Body of pancreas (tissue), 4 donors: ENCODE measurements at regions not wholly inside any gene's neighbourhood (a gene's known extent, or its start where the extent isn't known, plus 50 kb on each side); places are given as distances from the start of the nearest gene placed in this dataset.

Experiments
- CTCF ChIP-seq, 7 experiments: fragments of 450-650 bp in 4 of 7; fragments of 200-600 bp in 3 of 7; sonication (generic) in 3 of 7; IDR thresholded peaks; one replicate each; pipeline ENCODE4 v1.5.1; 2016 to 2019; ENCODE audit warnings: antibody characterized with exemption in 7 of 7
- POLR2A ChIP-seq, 3 donors: fragments of 450-650 bp; IDR thresholded peaks; one replicate each; pipeline ENCODE4 v1.6.1; 2016; ENCODE audit warnings: antibody characterized with exemption in 3 of 3, mild to moderate bottlenecking in 2 of 3

DNA sequence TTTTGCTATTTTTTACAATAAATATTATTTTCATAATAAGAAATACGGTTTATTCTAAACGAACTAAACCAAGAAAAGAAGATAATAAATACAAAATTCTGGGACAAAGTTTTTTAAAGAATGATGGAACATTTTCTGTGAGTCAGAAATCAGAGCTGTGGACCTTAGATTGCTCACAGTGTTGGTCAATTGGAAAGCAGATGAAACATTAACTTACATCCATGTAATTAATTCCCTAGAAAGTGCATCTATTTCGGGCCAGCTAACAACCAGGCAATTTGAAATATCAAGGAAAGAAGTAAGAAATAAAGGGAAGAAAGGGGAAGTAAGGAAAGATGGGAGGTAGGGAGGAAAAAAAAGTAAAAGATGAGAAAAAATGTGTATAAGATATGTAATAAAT, 1569.8 kb upstream of the TENM4 start:
- TF ChIP-seq POLR2A (IDR thresholded peaks at IDR 0.05) (no peak), CTCF (IDR thresholded peaks at IDR 0.05) (no peak)
